HG03097 (cell line): ENCODE measurements at regions not wholly inside any gene's neighbourhood (a gene's known extent, or its start where the extent isn't known, plus 50 kb on each side); places are given as distances from the start of the nearest gene placed in this dataset.

ENCODE experiments used
- ATAC-seq: cut with Tn5 transposase; IDR thresholded peaks from one replicate; pipeline ENCODE4 v1.9.1; 2021; ENCODE audit not compliant: unreplicated experiment, low FRiP score

GRCh38 chr6:164274493-164274892 lies 860.0 kb downstream of the QKI start:
- ATAC-seq: no peak

- ATAC-seq: no peak
Observed at GRCh38 chr6:164273491-164273890, 859.0 kb downstream of the QKI start.

- ATAC-seq: no peak
Observed at GRCh38 chr6:164266851-164267250, 852.3 kb downstream of the QKI start.

- ATAC-seq: no peak
Observed at GRCh38 chr6:164262348-164262747, 847.8 kb downstream of the QKI start.

- ATAC-seq: no peak
Observed at GRCh38 chr6:164258421-164258820, 843.9 kb downstream of the QKI start.

- ATAC-seq: no peak
Observed at GRCh38 chr6:164252948-164253347, 838.4 kb downstream of the QKI start.

GRCh38 chr6:164252291-164252690 lies 837.8 kb downstream of the QKI start:
- no peak for ATAC-seq

- ATAC-seq: no peak
Observed at GRCh38 chr6:164247106-164247505, 832.6 kb downstream of the QKI start.

GRCh38 chr6:164246082-164246481 lies 831.6 kb downstream of the QKI start:
- no peak for ATAC-seq

GRCh38 chr6:164243949-164244348 lies 829.4 kb downstream of the QKI start:
- ATAC-seq: no peak

GRCh38 chr6:164243012-164243610 lies 828.6 kb downstream of the QKI start:
- no peak for ATAC-seq

GRCh38 chr6:164230804-164231203 lies 816.3 kb downstream of the QKI start:
- ATAC-seq: no peak

- no peak for ATAC-seq
Observed at GRCh38 chr6:164230259-164230658, 815.7 kb downstream of the QKI start.

- no peak for ATAC-seq
Observed at GRCh38 chr6:164229716-164230115, 815.2 kb downstream of the QKI start.

- ATAC-seq: no peak
Observed at GRCh38 chr6:164227952-164228522, 813.5 kb downstream of the QKI start.

GRCh38 chr6:164216839-164217238 lies 802.3 kb downstream of the QKI start:
- ATAC-seq: no peak

GRCh38 chr6:164216368-164216767 lies 801.9 kb downstream of the QKI start:
- no peak for ATAC-seq

- ATAC-seq: no peak
Observed at GRCh38 chr6:164214066-164214465, 799.5 kb downstream of the QKI start.

GRCh38 chr6:164211254-164211653 lies 796.7 kb downstream of the QKI start:
- ATAC-seq: no peak

GRCh38 chr6:164210783-164211182 lies 796.3 kb downstream of the QKI start:
- no peak for ATAC-seq

GRCh38 chr6:164210323-164210722 lies 795.8 kb downstream of the QKI start:
- ATAC-seq: no peak

- ATAC-seq: no peak
Observed at GRCh38 chr6:164208371-164208770, 793.9 kb downstream of the QKI start.
